ENCODE measurements at regions not wholly inside any gene's neighbourhood (a gene's known extent, or its start where the extent isn't known, plus 50 kb on each side); places are given as distances from the start of the nearest gene placed in this dataset.
"Not testable (repeated sequence)": the region's sequence is repeated elsewhere in the genome, so short reads cannot be mapped to it uniquely, and the experiment has no call there.

GRCh38 chr4:116001291-116001690, 887.9 kb upstream of the NDST4 start:
- DNase-seq (ENCODE audit: unreplicated experiment): no peak
- no peaks in the 10 kb centered on the region for H3K27me3 Mint-ChIP-seq (ENCODE audit: insufficient read depth, unreplicated experiment)
- H3K27ac Mint-ChIP-seq (ENCODE audit: low read depth, unreplicated experiment): no peak overlapping the region
- TF ChIP-seq, protein P1, sequence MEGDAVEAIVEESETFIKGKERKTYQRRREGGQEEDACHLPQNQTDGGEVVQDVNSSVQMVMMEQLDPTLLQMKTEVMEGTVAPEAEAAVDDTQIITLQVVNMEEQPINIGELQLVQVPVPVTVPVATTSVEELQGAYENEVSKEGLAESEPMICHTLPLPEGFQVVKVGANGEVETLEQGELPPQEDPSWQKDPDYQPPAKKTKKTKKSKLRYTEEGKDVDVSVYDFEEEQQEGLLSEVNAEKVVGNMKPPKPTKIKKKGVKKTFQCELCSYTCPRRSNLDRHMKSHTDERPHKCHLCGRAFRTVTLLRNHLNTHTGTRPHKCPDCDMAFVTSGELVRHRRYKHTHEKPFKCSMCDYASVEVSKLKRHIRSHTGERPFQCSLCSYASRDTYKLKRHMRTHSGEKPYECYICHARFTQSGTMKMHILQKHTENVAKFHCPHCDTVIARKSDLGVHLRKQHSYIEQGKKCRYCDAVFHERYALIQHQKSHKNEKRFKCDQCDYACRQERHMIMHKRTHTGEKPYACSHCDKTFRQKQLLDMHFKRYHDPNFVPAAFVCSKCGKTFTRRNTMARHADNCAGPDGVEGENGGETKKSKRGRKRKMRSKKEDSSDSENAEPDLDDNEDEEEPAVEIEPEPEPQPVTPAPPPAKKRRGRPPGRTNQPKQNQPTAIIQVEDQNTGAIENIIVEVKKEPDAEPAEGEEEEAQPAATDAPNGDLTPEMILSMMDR (IDR thresholded peaks at IDR 0.05; ENCODE audit: unreplicated experiment): no peak
- intact Hi-C loops (cut with micrococcal nuclease): no loop called here
- no TSS peak for BruUV-seq (replicated peaks)
- no peak overlapping the region for H3K4me3 Mint-ChIP-seq (ENCODE audit: unreplicated experiment)
- H3K4me1 Mint-ChIP-seq (ENCODE audit: insufficient read depth, unreplicated experiment): peaks cover 5% of the 10 kb centered on the region
- CTCF ChIA-PET: interaction anchor here (0.5 to 0.7 kb wide), 2 partner anchors 102 to 242 kb away, joined by 3 read pairs; no protein-coding TSS in a partner anchor
- H3K36me3 Mint-ChIP-seq (ENCODE audit: insufficient read depth, unreplicated experiment): no peaks in the 10 kb centered on the region
- POLR2A ChIA-PET: no interaction called here
- H3K9me3 Mint-ChIP-seq (ENCODE audit: unreplicated experiment): peaks cover 5% of the 10 kb centered on the region

- ChIA-PET POLR2A (interaction anchor here (0.7 kb wide), 1 partner anchor 26 kb away, joined by 3 read pairs; no protein-coding TSS in a partner anchor), CTCF (interaction anchor here (1.1 kb wide), 1 partner anchor 67 kb away, joined by 3 read pairs; no protein-coding TSS in a partner anchor)
- TF ChIP-seq, protein P1 (IDR thresholded peaks at IDR 0.05; ENCODE audit: unreplicated experiment): no peak
- Mint-ChIP-seq H3K27ac (ENCODE audit: low read depth, unreplicated experiment) (no peak overlapping the region), H3K36me3 (ENCODE audit: insufficient read depth, unreplicated experiment) (no peaks in the 10 kb centered on the region), H3K4me3 (ENCODE audit: unreplicated experiment) (no peak overlapping the region), H3K4me1 (ENCODE audit: insufficient read depth, unreplicated experiment) (no peaks in the 10 kb centered on the region), H3K27me3 (ENCODE audit: insufficient read depth, unreplicated experiment) (no peaks in the 10 kb centered on the region), H3K9me3 (ENCODE audit: unreplicated experiment) (no peaks in the 10 kb centered on the region)
- DNase-seq (ENCODE audit: unreplicated experiment): no peak
- intact Hi-C loops (cut with micrococcal nuclease): no loop called here
- no TSS peak for BruUV-seq (replicated peaks)
These were observed 873.2 kb upstream of the NDST4 start for GRCh38 chr4:115986573-115986972.

DNA sequence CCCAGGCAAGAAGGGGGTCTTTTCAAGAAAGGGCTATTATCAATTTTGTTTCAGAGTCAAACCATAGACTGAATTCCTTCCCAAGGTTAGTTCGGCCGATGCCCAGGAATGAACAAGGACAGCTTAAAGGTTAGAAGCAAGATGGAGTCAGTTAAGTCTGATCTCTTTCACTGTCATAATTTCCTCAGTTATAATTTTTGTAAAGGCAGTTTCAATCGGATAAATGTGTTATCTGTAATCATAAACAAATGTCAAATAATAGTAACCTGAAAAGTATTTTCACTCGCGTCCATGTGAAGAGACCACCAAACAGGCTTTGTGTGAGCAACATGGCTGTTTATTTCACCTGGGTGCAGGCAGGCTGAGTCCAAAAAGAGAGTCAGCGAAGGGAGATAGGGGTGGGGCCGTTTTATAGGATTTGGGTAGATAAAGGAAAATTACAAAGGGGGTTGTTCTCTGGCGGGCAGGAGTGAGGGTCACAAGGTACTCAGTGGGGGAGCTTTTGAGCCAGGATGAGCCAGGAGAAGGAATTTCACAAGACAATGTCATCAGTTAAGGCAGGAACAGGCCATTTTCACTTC, 862.1 kb upstream of the NDST4 start:
- DNase-seq (ENCODE audit: unreplicated experiment); POLR2A ChIA-PET; H3K4me3 Mint-ChIP-seq (ENCODE audit: unreplicated experiment); H3K4me1 Mint-ChIP-seq (ENCODE audit: insufficient read depth, unreplicated experiment); intact Hi-C loops (cut with micrococcal nuclease); H3K27me3 Mint-ChIP-seq (ENCODE audit: insufficient read depth, unreplicated experiment); H3K36me3 Mint-ChIP-seq (ENCODE audit: insufficient read depth, unreplicated experiment); BruUV-seq (replicated peaks); CTCF ChIA-PET; H3K27ac Mint-ChIP-seq (ENCODE audit: low read depth, unreplicated experiment): not testable (repeated sequence)
- peaks cover 11% of the 10 kb centered on the region for H3K9me3 Mint-ChIP-seq (ENCODE audit: unreplicated experiment)

DNA sequence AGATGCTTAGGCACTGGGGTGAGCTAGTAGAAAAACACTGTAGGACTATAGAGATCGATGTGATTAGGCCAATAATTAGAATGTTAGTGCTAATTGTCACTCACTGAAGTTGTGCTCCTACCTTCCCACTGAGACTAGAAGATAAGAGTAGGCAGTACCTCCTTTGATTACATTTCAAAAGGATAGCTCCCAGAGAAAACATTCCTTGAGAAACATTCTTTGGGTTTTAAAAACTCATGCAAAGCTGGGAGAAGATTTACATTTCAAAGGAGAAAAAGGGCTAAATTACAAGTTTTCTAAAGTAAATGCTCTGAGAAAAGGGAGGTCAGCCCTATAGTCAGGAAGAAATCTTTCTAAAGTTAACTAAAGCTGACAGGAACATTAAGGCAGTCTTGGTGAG, 860.3 kb upstream of the NDST4 start:
- DNase-seq (ENCODE audit: unreplicated experiment): no peak
- Mint-ChIP-seq H3K27ac (ENCODE audit: low read depth, unreplicated experiment) (no peak overlapping the region), H3K4me3 (ENCODE audit: unreplicated experiment) (no peak overlapping the region), H3K27me3 (ENCODE audit: insufficient read depth, unreplicated experiment) (no peaks in the 10 kb centered on the region), H3K9me3 (ENCODE audit: unreplicated experiment) (no peaks in the 10 kb centered on the region), H3K36me3 (ENCODE audit: insufficient read depth, unreplicated experiment) (no peaks in the 10 kb centered on the region), H3K4me1 (ENCODE audit: insufficient read depth, unreplicated experiment) (no peaks in the 10 kb centered on the region)
- intact Hi-C loops (cut with micrococcal nuclease): no loop called here
- ChIA-PET POLR2A (no interaction called here), CTCF (no interaction called here)
- no TSS peak for BruUV-seq (replicated peaks)
- TF ChIP-seq, protein P1 (IDR thresholded peaks at IDR 0.05; ENCODE audit: unreplicated experiment): no peak

GRCh38 chr4:115972967-115973366, 859.5 kb upstream of the NDST4 start:
- CTCF ChIA-PET: interaction anchor here (0.7 kb wide), 1 partner anchor 1314 kb away, joined by 3 read pairs; no protein-coding TSS in a partner anchor

More at GRCh38 chr4:115972967-115973366, 859.5 kb upstream of the NDST4 start:
- Mint-ChIP-seq H3K4me3 (ENCODE audit: unreplicated experiment) (no peak overlapping the region), H3K36me3 (ENCODE audit: insufficient read depth, unreplicated experiment) (no peaks in the 10 kb centered on the region), H3K27ac (ENCODE audit: low read depth, unreplicated experiment) (no peak overlapping the region), H3K27me3 (ENCODE audit: insufficient read depth, unreplicated experiment) (no peaks in the 10 kb centered on the region), H3K4me1 (ENCODE audit: insufficient read depth, unreplicated experiment) (no peaks in the 10 kb centered on the region), H3K9me3 (ENCODE audit: unreplicated experiment) (no peaks in the 10 kb centered on the region)
- intact Hi-C loops (cut with micrococcal nuclease): no loop called here
- no peak for DNase-seq (ENCODE audit: unreplicated experiment)
- POLR2A ChIA-PET: no interaction called here
- BruUV-seq (replicated peaks): no TSS peak
- TF ChIP-seq, protein P1 (IDR thresholded peaks at IDR 0.05; ENCODE audit: unreplicated experiment): no peak
